Natural killer cell (primary cell): ENCODE measurements at regions not wholly inside any gene's neighbourhood (a gene's known extent, or its start where the extent isn't known, plus 50 kb on each side); places are given as distances from the start of the nearest gene placed in this dataset.

Experiments
- ATAC-seq, 3 donors: fragments of 150-1000 bp in 2 of 3; fragments of 200-7000 bp in 1 of 3; cut with Tn5 transposase; 1 replicate in 1 of 3; 2 replicates in 2 of 3; pipeline ENCODE4 v1.10.0; 2021; ENCODE audit warnings: mild to moderate bottlenecking in 2 of 3, moderate library complexity in 2 of 3
- DNase-seq, 2 donors: peaks; one replicate each; pipeline versions ENCODE4 v3.0.0 to v3.0.0-alpha.2; 2013 to 2021; ENCODE audit warnings: mixed read lengths in 1 of 2
- H3K27ac ChIP-seq: one replicate; pipeline ENCODE4 v1.5.1; 2013; ENCODE audit warnings: mild to moderate bottlenecking, low read length
- H3K27me3 ChIP-seq: one replicate; pipeline ENCODE4 v1.6.1; 2013; ENCODE audit warnings: low read length; ENCODE audit not compliant: control insufficient read depth, insufficient read depth
- H3K36me3 ChIP-seq: one replicate; pipeline ENCODE4 v1.6.1; 2013; ENCODE audit warnings: low read length; ENCODE audit not compliant: control insufficient read depth, insufficient read depth
- H3K4me1 ChIP-seq: one replicate; pipeline ENCODE4 v1.6.1; 2013; ENCODE audit warnings: low read length; ENCODE audit not compliant: control insufficient read depth, insufficient read depth
- H3K4me3 ChIP-seq: one replicate; pipeline ENCODE4 v1.5.1; 2013; ENCODE audit warnings: low read length
- H3K9me3 ChIP-seq: one replicate; pipeline ENCODE4 v1.6.1; 2013; ENCODE audit warnings: low read length; ENCODE audit not compliant: control insufficient read depth, insufficient read depth
- H3K27ac Mint-ChIP-seq, 2 donors: one replicate each; pipeline ENCODE4 v1.8.0; 2022; ENCODE audit warnings: mild to moderate bottlenecking in 2 of 2, mixed read lengths in 2 of 2, moderate library complexity in 1 of 2
- H3K27me3 Mint-ChIP-seq, 2 donors: one replicate each; pipeline ENCODE4 v1.8.0; 2022; ENCODE audit warnings: low read depth in 2 of 2, mixed read lengths in 2 of 2
- H3K36me3 Mint-ChIP-seq: one replicate; pipeline ENCODE4 v1.8.0; 2022; ENCODE audit warnings: mixed read lengths
- H3K4me1 Mint-ChIP-seq, 2 donors: one replicate each; pipeline ENCODE4 v1.8.0; 2022; ENCODE audit warnings: mixed read lengths in 2 of 2
- H3K4me3 Mint-ChIP-seq: one replicate; pipeline ENCODE4 v1.8.0; 2022; ENCODE audit warnings: mild to moderate bottlenecking, moderate library complexity, mixed read lengths
- H3K9me3 Mint-ChIP-seq, 2 donors: one replicate each; pipeline ENCODE4 v1.8.0; 2022; ENCODE audit warnings: mixed read lengths in 2 of 2
- WGBS: methylation state at CpG from one replicate; pipeline ENCODE4 v1.1.7; 2013; ENCODE audit warnings: missing lambda C conversion rate; ENCODE audit not compliant: insufficient coverage; 5-methylcytosine and 5-hydroxymethylcytosine counted together
- intact Hi-C: fragments of 100-400 bp; cut with micrococcal nuclease; formaldehyde crosslinking; loops from one replicate; pipeline ENCODE4 v1.14.2; 2022
- TF ChIP-seq, protein P1 (sequence below): fragments of 200-600 bp; IDR thresholded peaks from one replicate; pipeline ENCODE4 v1.8.0; 2022; ENCODE audit warnings: antibody characterized with exemption

DNA sequence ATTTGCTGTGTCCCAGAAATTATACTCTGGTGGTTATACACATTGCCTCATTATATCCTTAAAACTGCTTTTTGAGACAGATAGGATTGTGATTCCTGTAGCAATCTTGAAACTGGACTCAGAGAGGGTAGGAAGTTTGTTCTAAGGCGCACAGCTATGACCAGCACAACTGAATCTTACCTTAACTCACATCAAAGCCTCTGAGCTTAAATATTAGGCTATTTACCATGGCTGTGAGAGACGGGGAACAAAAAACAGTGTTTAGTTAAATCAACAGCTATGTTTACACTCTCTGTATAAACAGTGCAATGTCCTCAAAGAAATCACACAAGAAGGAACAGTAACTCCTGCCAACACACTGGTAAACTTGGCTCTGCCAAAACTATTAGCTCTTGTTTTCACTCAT lies 50.9 kb upstream of the TUT7 start:
- Mint-ChIP-seq H3K9me3 (no peaks in the 10 kb centered on the region), H3K27me3 (peaks cover 9 to 22% of the 10 kb centered on the region in 2 donors), H3K27ac (no peak overlapping the region), H3K36me3 (no peaks in the 10 kb centered on the region), H3K4me3 (no peak overlapping the region), H3K4me1 (peaks cover 0 to 5% of the 10 kb centered on the region in 2 donors)
- Histone ChIP-seq H3K27me3 (no peaks in the 10 kb centered on the region), H3K4me1 (no peaks in the 10 kb centered on the region), H3K36me3 (no peaks in the 10 kb centered on the region), H3K4me3 (no peak overlapping the region), H3K9me3 (no peaks in the 10 kb centered on the region), H3K27ac (no peak overlapping the region)
- ATAC-seq, result no peak
- TF ChIP-seq, protein P1, sequence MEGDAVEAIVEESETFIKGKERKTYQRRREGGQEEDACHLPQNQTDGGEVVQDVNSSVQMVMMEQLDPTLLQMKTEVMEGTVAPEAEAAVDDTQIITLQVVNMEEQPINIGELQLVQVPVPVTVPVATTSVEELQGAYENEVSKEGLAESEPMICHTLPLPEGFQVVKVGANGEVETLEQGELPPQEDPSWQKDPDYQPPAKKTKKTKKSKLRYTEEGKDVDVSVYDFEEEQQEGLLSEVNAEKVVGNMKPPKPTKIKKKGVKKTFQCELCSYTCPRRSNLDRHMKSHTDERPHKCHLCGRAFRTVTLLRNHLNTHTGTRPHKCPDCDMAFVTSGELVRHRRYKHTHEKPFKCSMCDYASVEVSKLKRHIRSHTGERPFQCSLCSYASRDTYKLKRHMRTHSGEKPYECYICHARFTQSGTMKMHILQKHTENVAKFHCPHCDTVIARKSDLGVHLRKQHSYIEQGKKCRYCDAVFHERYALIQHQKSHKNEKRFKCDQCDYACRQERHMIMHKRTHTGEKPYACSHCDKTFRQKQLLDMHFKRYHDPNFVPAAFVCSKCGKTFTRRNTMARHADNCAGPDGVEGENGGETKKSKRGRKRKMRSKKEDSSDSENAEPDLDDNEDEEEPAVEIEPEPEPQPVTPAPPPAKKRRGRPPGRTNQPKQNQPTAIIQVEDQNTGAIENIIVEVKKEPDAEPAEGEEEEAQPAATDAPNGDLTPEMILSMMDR, result no peak
- no peak for DNase-seq
- intact Hi-C loops, result no loop called here
- WGBS, result 92% methylated on average over 1 of the region's 2 CpGs
